ENCODE measurements at regions not wholly inside any gene's neighbourhood (a gene's known extent, or its start where the extent isn't known, plus 50 kb on each side); places are given as distances from the start of the nearest gene placed in this dataset.
"Not testable (repeated sequence)": the region's sequence is repeated elsewhere in the genome, so short reads cannot be mapped to it uniquely, and the experiment has no call there.

- Mint-ChIP-seq H3K27ac (no peak overlapping the region), H3K9me3 (peaks cover 15% of the 10 kb centered on the region in 2 donors), H3K36me3 (no peaks in the 10 kb centered on the region)
- no peak for DNase-seq (ENCODE audit: low spot score in 2 of 2)
- no peak for ATAC-seq
Measured at GRCh38 chr16:65576139-65576538, 454.3 kb upstream of the CDH11 start.

DNA sequence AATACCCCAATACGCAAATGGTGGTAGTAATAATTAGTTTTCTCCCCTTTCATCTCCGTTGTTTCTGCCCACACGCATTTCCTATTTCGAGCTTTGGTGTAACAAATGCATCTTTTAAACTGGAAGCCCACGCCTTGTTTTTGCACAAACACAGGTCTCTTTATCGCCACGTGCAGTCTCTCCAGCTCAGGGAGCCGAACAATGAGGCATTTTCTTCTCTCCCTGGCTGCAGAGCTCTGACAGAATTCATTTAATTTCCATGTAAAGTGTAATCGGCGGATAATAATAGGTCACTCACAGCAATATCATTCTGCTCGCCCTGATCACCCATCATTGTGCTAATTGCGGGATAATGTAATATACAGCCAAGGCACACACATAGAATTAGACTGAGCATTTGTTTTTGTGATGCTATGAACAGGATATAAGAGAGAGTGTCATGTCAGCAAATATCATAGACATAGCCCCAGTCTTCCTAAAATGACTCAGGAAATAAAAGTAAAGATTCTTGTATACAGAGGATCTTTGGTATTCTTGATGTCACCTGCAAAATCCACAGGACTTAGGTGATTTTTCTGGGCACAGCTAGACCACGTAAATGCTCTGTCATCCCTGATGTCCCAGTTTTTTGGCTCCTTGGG, 452.6 kb upstream of the CDH11 start:
- ATAC-seq: no peak
- H3K9me3 Mint-ChIP-seq: peaks cover 19 to 23% of the 10 kb centered on the region in 2 donors
- DNase-seq (ENCODE audit: low spot score in 2 of 2): no peak
- H3K36me3 Mint-ChIP-seq: no peaks in the 10 kb centered on the region
- H3K27ac Mint-ChIP-seq: no peak overlapping the region

DNA sequence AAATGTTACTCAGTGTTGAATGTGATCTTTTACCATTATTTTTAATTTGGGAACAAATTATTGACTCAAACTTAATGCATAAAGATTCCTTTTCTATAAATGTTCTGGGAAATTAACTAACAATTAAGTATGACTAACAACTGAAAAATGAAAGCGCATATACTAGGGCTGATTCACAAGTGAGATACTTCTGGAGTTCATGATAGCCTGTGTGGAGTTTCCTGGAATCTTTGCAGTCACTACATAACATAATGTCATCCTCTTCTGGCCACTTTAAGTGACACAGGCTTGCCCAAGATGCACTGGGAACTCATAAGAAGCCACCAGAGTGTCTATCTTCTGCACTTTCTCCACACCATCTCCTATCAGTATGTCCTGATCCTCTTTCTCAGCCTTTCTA, 450.3 kb upstream of the CDH11 start:
- DNase-seq (ENCODE audit: low spot score in 2 of 2) (no peak), ATAC-seq (no peak)
- Mint-ChIP-seq H3K36me3 (no peaks in the 10 kb centered on the region), H3K9me3 (peaks cover 17 to 21% of the 10 kb centered on the region in 2 donors), H3K27ac (no peak overlapping the region)

- ATAC-seq: no peak
- no peak for DNase-seq (ENCODE audit: low spot score in 2 of 2)
- Mint-ChIP-seq H3K36me3 (no peaks in the 10 kb centered on the region), H3K27ac (no peak overlapping the region), H3K9me3 (peaks cover 4 to 9% of the 10 kb centered on the region in 2 donors)
Measured at GRCh38 chr16:65570261-65570660, 448.4 kb upstream of the CDH11 start.

GRCh38 chr16:65559846-65560245, 438.0 kb upstream of the CDH11 start:
- no peaks in the 10 kb centered on the region for H3K36me3 Mint-ChIP-seq
- H3K9me3 Mint-ChIP-seq: peaks cover 16 to 18% of the 10 kb centered on the region in 2 donors
- H3K27ac Mint-ChIP-seq: no peak overlapping the region
- no peak for ATAC-seq
- DNase-seq (ENCODE audit: low spot score in 2 of 2): no peak

GRCh38 chr16:65549689-65550088, 427.8 kb upstream of the CDH11 start:
- Mint-ChIP-seq H3K9me3 (peaks cover 9 to 18% of the 10 kb centered on the region in 2 donors), H3K36me3 (peaks cover 0 to 23% of the 10 kb centered on the region in 2 donors)
- not testable (repeated sequence) for H3K27ac Mint-ChIP-seq; DNase-seq (ENCODE audit: low spot score in 2 of 2); ATAC-seq

- no peak for DNase-seq (ENCODE audit: low spot score in 2 of 2)
- Mint-ChIP-seq H3K27ac (no peak overlapping the region), H3K36me3 (peaks cover 0 to 14% of the 10 kb centered on the region in 2 donors), H3K9me3 (peaks cover 15 to 18% of the 10 kb centered on the region in 2 donors)
- no peak for ATAC-seq
Measured at GRCh38 chr16:65548470-65548869, 426.6 kb upstream of the CDH11 start.

- Mint-ChIP-seq H3K27ac (no peak overlapping the region), H3K9me3 (peaks cover 15 to 18% of the 10 kb centered on the region in 2 donors), H3K36me3 (peaks cover 0 to 14% of the 10 kb centered on the region in 2 donors)
- ATAC-seq (no peak), DNase-seq (ENCODE audit: low spot score in 2 of 2) (no peak)
Measured at GRCh38 chr16:65547772-65548446, 426.0 kb upstream of the CDH11 start.

DNA sequence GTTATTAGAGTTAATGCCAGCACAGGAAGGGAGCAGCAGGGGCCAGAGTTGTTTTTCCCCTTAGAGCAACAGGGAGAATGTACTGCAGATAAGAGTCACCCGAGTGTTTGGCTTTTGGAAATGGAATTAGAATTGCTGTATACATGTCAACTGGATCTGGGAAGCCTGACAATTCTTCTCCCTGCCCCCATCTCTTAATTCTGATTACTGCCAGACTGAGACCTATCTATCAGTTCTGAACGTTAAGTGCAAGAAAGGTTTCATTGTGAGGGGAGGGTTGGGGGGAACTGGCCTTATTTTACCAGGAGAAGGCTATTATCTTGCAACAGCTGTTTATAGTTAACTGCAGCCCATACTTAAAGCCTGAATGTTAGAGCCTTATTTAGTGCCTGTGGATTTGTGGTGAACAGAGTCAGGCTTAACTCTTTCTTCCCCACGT, 424.5 kb upstream of the CDH11 start:
- Mint-ChIP-seq H3K27ac (no peak overlapping the region), H3K36me3 (peaks cover 0 to 5% of the 10 kb centered on the region in 2 donors), H3K9me3 (peaks cover 16 to 24% of the 10 kb centered on the region in 2 donors)
- DNase-seq (ENCODE audit: low spot score in 2 of 2) (no peak), ATAC-seq (no peak)

GRCh38 chr16:65545413-65545956, 423.6 kb upstream of the CDH11 start:
- ATAC-seq (no peak), DNase-seq (ENCODE audit: low spot score in 2 of 2) (no peak)
- Mint-ChIP-seq H3K9me3 (peaks cover 18 to 22% of the 10 kb centered on the region in 2 donors), H3K27ac (no peak overlapping the region), H3K36me3 (peaks cover 0 to 5% of the 10 kb centered on the region in 2 donors)

DNA sequence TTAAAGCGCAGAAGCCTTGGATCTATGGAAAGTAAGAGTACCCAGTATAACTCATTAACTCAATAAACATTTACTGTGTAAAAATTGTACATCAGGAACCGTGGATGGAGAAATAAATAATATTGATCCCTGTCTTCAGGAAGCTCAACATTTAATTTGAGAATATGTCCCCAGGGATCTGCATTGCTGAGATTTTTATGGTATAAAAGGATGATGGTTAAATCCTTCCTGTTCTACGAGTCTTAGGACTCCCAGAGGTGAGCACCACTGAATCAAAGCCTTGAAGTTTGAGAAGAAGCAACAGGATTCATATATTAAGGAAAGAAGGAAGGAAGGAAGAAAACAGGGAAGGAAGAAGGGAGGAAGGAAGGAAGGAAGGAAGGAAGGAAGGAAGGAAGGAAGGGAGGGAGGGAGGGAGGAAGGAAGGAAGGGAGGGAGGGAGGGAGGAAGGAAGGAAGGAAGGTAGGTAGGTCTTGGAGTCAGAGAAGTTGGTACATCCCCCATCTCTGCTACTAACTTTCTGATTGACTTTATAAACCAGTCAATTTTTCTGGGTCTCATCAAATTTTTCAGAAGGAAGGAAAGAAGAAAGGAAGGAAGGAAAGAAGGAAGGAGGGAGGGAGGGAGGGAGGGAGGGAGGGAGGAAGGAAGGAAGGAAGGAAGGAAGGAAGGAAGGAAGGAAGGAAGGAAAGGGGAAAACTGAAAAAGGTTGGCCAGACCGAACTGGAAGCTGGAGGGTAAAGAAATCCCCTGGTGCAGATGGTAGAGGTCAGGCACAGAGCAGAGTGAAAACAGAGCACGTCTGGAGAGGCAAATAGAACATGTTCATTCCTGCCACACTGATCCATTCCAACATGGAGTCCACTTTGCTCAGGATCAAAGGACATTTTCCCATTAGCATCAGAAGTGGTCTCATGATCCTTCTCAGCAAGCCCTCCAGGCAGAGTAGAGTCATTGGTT, 422.2 kb upstream of the CDH11 start:
- Mint-ChIP-seq H3K9me3 (peaks cover 20 to 23% of the 10 kb centered on the region in 2 donors), H3K36me3 (peaks cover 0 to 5% of the 10 kb centered on the region in 2 donors), H3K27ac (no peak overlapping the region)
- ATAC-seq (no peak), DNase-seq (ENCODE audit: low spot score in 2 of 2) (no peak)

DNA sequence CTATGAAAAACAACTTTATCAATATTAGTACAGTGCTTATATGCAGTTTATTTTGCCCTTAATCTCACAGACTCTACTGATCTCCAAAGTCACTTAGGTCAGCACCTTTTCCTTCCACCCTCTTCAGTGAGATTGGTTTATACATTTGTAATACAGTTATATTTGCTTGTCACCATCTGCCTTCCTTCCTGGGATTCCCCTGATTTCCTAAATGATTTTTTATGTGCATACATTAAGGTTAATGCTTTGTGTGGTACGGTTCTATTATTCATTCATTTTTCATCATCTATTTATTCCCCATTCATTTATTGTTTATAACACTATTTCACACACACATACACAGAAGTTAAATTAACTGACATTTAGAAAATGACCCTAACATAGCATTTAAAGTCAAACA, 419.8 kb upstream of the CDH11 start:
- Mint-ChIP-seq H3K36me3 (no peaks in the 10 kb centered on the region), H3K9me3 (peaks cover 7 to 31% of the 10 kb centered on the region in 2 donors), H3K27ac (no peak overlapping the region)
- DNase-seq (ENCODE audit: low spot score in 2 of 2): no peak
- ATAC-seq: no peak

DNA sequence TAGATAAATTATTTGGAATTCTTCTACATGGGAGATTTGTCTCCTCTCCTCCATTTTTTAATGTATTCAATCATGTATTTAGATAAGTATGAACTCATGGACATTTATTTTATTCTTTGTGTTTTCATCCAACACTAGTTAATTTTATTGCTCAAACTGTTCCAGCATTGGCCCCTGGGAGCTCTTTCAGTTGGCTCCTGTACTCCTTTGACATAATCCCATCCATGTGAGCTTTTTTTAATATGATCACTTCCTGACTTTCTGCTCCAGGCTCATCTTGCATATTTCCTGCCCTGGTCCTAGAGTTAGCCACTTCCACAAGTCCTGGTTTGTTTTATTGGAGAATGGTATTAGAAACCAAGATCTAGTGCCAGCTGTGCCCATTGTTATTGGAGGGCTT, 419.0 kb upstream of the CDH11 start:
- H3K36me3 Mint-ChIP-seq: no peaks in the 10 kb centered on the region
- H3K27ac Mint-ChIP-seq: no peak overlapping the region
- no peak for ATAC-seq
- DNase-seq (ENCODE audit: low spot score in 2 of 2): no peak
- H3K9me3 Mint-ChIP-seq: peaks cover 6 to 31% of the 10 kb centered on the region in 2 donors

DNA sequence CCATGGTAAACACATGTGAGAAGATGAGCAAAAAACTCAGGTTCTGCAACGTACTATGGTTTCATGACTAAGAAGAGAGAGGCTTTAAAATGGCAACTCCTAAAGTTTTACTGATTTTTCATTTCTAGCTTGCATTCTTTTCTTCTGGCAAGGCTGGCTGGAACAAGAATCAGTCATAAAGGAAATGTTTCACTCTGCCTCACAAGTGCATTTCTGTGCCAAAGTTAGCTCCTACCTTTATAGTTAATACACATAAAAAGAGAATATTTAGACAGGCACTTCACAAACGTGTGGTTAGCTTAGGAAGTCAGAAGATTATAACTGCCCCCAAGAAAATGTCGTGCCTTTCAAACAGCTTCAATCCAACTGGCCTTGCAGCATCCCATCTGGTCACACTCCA, 417.1 kb upstream of the CDH11 start:
- H3K9me3 Mint-ChIP-seq: peaks cover 6 to 33% of the 10 kb centered on the region in 2 donors
- H3K36me3 Mint-ChIP-seq: no peaks in the 10 kb centered on the region
- ATAC-seq: no peak
- no peak for DNase-seq (ENCODE audit: low spot score in 2 of 2)
- no peak overlapping the region for H3K27ac Mint-ChIP-seq

DNA sequence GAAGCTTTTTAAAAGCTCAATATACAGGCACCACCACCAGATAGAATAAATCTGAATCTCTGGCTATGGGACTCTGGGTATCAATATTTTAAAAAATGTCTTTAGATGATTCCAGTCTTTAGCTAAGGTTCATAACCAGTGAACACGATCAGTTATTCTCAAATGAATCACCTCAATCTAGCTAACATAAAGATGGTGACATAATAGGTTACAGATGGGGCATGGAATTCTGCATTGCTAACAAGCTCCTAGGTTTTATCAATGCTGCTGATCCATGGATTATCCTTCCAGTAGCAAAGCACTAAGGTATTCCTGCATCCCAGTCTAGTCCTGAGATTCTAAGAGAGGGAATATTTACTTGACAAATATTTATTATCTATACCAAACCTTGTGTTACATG, 415.5 kb upstream of the CDH11 start:
- DNase-seq (ENCODE audit: low spot score in 2 of 2) (no peak), ATAC-seq (no peak)
- H3K36me3 Mint-ChIP-seq: no peaks in the 10 kb centered on the region
- peaks cover 6 to 26% of the 10 kb centered on the region in 2 donors for H3K9me3 Mint-ChIP-seq
- no peak overlapping the region for H3K27ac Mint-ChIP-seq

GRCh38 chr16:65534121-65534528, 412.3 kb upstream of the CDH11 start:
- H3K9me3 Mint-ChIP-seq: peaks cover 13 to 16% of the 10 kb centered on the region in 2 donors
- no peak for ATAC-seq
- no peaks in the 10 kb centered on the region for H3K36me3 Mint-ChIP-seq
- H3K27ac Mint-ChIP-seq: no peak overlapping the region
- no peak for DNase-seq (ENCODE audit: low spot score in 2 of 2)

DNA sequence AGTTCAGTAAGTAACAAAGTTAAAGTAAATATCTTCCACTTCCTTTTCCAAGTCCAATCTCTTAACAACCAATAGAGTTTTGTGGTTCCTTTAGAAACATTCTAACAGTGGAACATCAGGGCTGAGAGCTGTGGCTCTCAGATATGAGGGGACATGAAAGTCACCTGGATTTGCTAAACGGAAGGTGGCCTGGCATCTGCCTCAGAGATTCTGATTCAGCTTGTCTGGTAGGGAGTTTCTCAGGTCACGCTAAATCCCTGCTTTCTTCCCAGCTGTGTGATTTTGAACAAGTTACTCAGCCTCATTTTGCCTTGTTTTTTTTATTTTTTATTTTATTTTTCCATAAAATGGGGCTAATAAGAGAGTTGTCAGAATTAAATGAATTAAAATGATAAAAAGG, 411.0 kb upstream of the CDH11 start:
- no peak overlapping the region for H3K27ac Mint-ChIP-seq
- no peak for DNase-seq (ENCODE audit: low spot score in 2 of 2)
- no peaks in the 10 kb centered on the region for H3K36me3 Mint-ChIP-seq
- ATAC-seq: no peak
- H3K9me3 Mint-ChIP-seq: peaks cover 10 to 13% of the 10 kb centered on the region in 2 donors
